PC-3 (cell line): ENCODE measurements at regions not wholly inside any gene's neighbourhood (a gene's known extent, or its start where the extent isn't known, plus 50 kb on each side); places are given as distances from the start of the nearest gene placed in this dataset.

ENCODE experiments used
- ATAC-seq: fragments of 200-7000 bp; cut with Tn5 transposase; 2 replicates; pipeline ENCODE4 v1.9.1; 2020; ENCODE audit warnings: mild to moderate bottlenecking, moderate library complexity
- BruUV-seq: library from RNA; stranded (reverse); fragments of 400-500 nt; replicated peaks from 2 replicates; lab custom pipeline; 2021; lab: Mats Ljungman, UMichigan
- CTCF ChIA-PET: fragments of 300-600 bp; sonication (Branson Sonifier 250); formaldehyde crosslinking; loops from one replicate; lab custom pipeline; 2022; ENCODE audit warnings: antibody characterized with exemption; lab: Charles Lee
- POLR2A ChIA-PET: fragments of 300-600 bp; sonication (Branson Sonifier 250); formaldehyde crosslinking; loops from one replicate; lab custom pipeline; 2022; ENCODE audit warnings: antibody characterized with exemption; ENCODE audit not compliant: unreplicated experiment; lab: Charles Lee
- DNase-seq: peaks from one replicate; pipeline ENCODE4 v3.0.0-alpha.2; 2015
- H2AFZ ChIP-seq: fragments of 300-600 bp; sonication (generic); 2 replicates; pipeline ENCODE4 v1.6.0; 2016; ENCODE audit warnings: antibody characterized with exemption, low read length
- H3F3A ChIP-seq: fragments of 300-600 bp; sonication (generic); one replicate; pipeline ENCODE4 v1.6.0; 2017; ENCODE audit warnings: antibody characterized with exemption, low read length, control low read depth, mild to moderate bottlenecking; ENCODE audit not compliant: unreplicated experiment
- H3K27ac ChIP-seq: fragments of 300-600 bp; sonication (generic); 2 replicates; pipeline ENCODE4 v1.5.1; 2016; ENCODE audit warnings: mild to moderate bottlenecking, low read length
- H3K27me3 ChIP-seq: fragments of 300-600 bp; sonication (generic); 2 replicates; pipeline ENCODE4 v1.6.1; 2016; ENCODE audit warnings: low read length, mixed read lengths
- H3K36me3 ChIP-seq: fragments of 300-600 bp; sonication (generic); 2 replicates; pipeline ENCODE4 v1.6.1; 2016; ENCODE audit warnings: low read depth, mixed run types, low read length, mixed read lengths
- H3K4me1 ChIP-seq: fragments of 300-600 bp; sonication (generic); 2 replicates; pipeline ENCODE4 v1.5.1; 2016; ENCODE audit warnings: low read length; ENCODE audit not compliant: insufficient read depth
- H3K4me2 ChIP-seq: fragments of 300-600 bp; sonication (generic); 2 replicates; pipeline ENCODE4 v1.6.0; 2016; ENCODE audit warnings: low read length
- H3K4me3 ChIP-seq: fragments of 300-600 bp; sonication (generic); 2 replicates; pipeline ENCODE4 v1.5.1; 2016; ENCODE audit warnings: mild to moderate bottlenecking, low read length, mixed read lengths
- H3K79me2 ChIP-seq: fragments of 300-600 bp; sonication (generic); 2 replicates; pipeline ENCODE4 v1.6.1; 2017; ENCODE audit warnings: low read length, mixed read lengths
- H3K9ac ChIP-seq: fragments of 300-600 bp; sonication (generic); 2 replicates; pipeline ENCODE4 v1.6.0; 2016; ENCODE audit warnings: mild to moderate bottlenecking, low read length
- H3K9me2 ChIP-seq: fragments of 300-600 bp; sonication (generic); replicated peaks from 2 replicates; pipeline ENCODE4 v1.6.1; 2016; ENCODE audit warnings: mixed run types, low read length, mixed read lengths
- H3K9me3 ChIP-seq: fragments of 300-600 bp; sonication (generic); 2 replicates; pipeline ENCODE4 v1.6.1; 2016; ENCODE audit warnings: low read length, mixed read lengths
- H4K20me1 ChIP-seq: fragments of 300-600 bp; sonication (generic); 2 replicates; pipeline ENCODE4 v1.6.1; 2016; ENCODE audit warnings: low read length, mixed read lengths
- EZH2 ChIP-seq: fragments of 300-600 bp; sonication (generic); IDR thresholded peaks from one replicate; pipeline ENCODE4 v1.6.1; 2017; ENCODE audit warnings: antibody characterized with exemption, mild to moderate bottlenecking, low read length; ENCODE audit not compliant: unreplicated experiment
- EZH2phosphoT487 ChIP-seq: fragments of 300-600 bp; sonication (generic); IDR thresholded peaks from 2 replicates; pipeline ENCODE4 v1.6.1; 2018; ENCODE audit warnings: mild to moderate bottlenecking, antibody characterized with exemption, low read length, borderline replicate concordance
- intact Hi-C: fragments of 100-400 bp; cut with micrococcal nuclease; formaldehyde crosslinking; loops from 2 replicates; pipeline ENCODE4 v1.9.0; 2023
- TF ChIP-seq, protein P1 (sequence below): fragments of 300-600 bp; sonication (generic); conservative IDR thresholded peaks from 2 replicates; pipeline ENCODE4 v1.5.1; 2017; ENCODE audit warnings: antibody characterized with exemption, low read depth, mild to moderate bottlenecking, low read length

DNA sequence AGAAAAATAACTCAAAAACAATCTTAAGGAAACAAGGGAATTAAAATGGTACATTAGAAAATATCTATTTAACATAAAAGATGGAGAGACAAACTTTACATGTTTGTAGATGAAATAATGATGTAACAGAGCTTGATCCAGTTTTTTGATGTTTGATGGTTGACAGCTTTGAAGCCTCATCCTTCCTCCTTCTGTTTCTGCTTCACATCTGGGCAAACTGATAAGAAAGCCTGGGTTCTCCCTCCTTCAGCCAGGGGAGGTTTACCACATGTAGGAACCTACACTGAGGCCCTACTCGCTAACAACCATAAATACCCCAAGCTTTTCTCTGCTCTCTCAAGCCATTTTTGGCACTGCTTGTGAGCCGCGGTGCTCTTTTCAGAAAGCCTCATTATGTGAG is 82.8 kb upstream of the ZNF32 start:
- Histone ChIP-seq H3K79me2 (no peaks in the 10 kb centered on the region), H3K27ac (no peak overlapping the region), H4K20me1 (no peaks in the 10 kb centered on the region), H3K4me3 (no peak overlapping the region), H3F3A (no peaks in the 10 kb centered on the region), H2AFZ (no peak overlapping the region), H3K36me3 (no peaks in the 10 kb centered on the region), H3K27me3 (peaks cover 12% of the 10 kb centered on the region), H3K9ac (no peak overlapping the region), H3K4me2 (no peak overlapping the region), H3K9me3 (peaks cover 13% of the 10 kb centered on the region; the same call in 1 of the 2 replicates), H3K9me2 (no peaks in the 10 kb centered on the region), H3K4me1 (no peaks in the 10 kb centered on the region)
- ATAC-seq = no peak
- BruUV-seq = no TSS peak
- intact Hi-C loops = no loop called here
- DNase-seq = no peak
- ChIA-PET CTCF (no interaction called here), POLR2A (no interaction called here)
- TF ChIP-seq, protein P1, sequence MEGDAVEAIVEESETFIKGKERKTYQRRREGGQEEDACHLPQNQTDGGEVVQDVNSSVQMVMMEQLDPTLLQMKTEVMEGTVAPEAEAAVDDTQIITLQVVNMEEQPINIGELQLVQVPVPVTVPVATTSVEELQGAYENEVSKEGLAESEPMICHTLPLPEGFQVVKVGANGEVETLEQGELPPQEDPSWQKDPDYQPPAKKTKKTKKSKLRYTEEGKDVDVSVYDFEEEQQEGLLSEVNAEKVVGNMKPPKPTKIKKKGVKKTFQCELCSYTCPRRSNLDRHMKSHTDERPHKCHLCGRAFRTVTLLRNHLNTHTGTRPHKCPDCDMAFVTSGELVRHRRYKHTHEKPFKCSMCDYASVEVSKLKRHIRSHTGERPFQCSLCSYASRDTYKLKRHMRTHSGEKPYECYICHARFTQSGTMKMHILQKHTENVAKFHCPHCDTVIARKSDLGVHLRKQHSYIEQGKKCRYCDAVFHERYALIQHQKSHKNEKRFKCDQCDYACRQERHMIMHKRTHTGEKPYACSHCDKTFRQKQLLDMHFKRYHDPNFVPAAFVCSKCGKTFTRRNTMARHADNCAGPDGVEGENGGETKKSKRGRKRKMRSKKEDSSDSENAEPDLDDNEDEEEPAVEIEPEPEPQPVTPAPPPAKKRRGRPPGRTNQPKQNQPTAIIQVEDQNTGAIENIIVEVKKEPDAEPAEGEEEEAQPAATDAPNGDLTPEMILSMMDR = no peak
- TF ChIP-seq EZH2phosphoT487 (no peak), EZH2 (no peak)

DNA sequence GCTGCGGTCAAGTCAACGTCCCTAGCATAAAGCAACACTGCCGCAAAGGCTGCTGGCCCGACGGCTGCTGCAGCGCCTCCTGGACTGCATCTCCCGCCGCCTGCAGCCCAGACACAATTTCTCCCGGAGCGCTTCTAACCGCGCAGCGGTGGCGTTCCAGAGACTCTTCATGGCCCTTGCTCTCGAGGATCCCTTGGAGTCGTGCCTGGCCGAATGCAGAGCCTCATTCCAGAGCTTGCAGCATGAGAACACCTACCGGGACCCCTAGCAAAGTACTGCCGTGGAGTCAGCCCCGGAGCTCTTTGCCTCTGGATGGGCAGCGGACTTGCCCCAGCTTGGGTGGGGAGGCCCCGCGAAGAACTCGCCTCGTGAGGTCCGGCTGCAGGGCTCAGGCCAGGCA is 79.7 kb upstream of the ZNF32 start:
- DNase-seq (no peak), ATAC-seq (no peak)
- no TSS peak for BruUV-seq
- Histone ChIP-seq H4K20me1 (no peaks in the 10 kb centered on the region), H3K27me3 (no peaks in the 10 kb centered on the region), H3K4me1 (no peaks in the 10 kb centered on the region), H3K36me3 (no peaks in the 10 kb centered on the region), H3F3A (no peaks in the 10 kb centered on the region), H3K79me2 (no peaks in the 10 kb centered on the region), H3K4me2 (no peak overlapping the region), H3K9me3 (peaks cover 13% of the 10 kb centered on the region; the same call in 1 of the 2 replicates), H3K27ac (no peak overlapping the region), H3K4me3 (no peak overlapping the region), H3K9ac (no peak overlapping the region), H2AFZ (no peak overlapping the region), H3K9me2 (no peaks in the 10 kb centered on the region)
- ChIA-PET POLR2A (no interaction called here), CTCF (no interaction called here)
- no peak for TF ChIP-seq EZH2phosphoT487
- TF ChIP-seq EZH2 = no peak
- TF ChIP-seq, protein P1 = no peak
- intact Hi-C loops = no loop called here

- Histone ChIP-seq H3F3A (no peaks in the 10 kb centered on the region), H3K9ac (no peak overlapping the region), H3K4me1 (no peaks in the 10 kb centered on the region), H3K36me3 (no peaks in the 10 kb centered on the region), H3K9me3 (peaks cover 13% of the 10 kb centered on the region; the same call in 1 of the 2 replicates), H3K9me2 (no peaks in the 10 kb centered on the region), H3K79me2 (no peaks in the 10 kb centered on the region), H4K20me1 (no peaks in the 10 kb centered on the region), H3K27me3 (no peaks in the 10 kb centered on the region), H3K4me2 (no peak overlapping the region), H2AFZ (no peak overlapping the region), H3K27ac (no peak overlapping the region), H3K4me3 (no peak overlapping the region)
- POLR2A ChIA-PET = no interaction called here
- intact Hi-C loops = no loop called here
- CTCF ChIA-PET = no interaction called here
- DNase-seq (no peak), ATAC-seq (no peak)
- BruUV-seq = no TSS peak
- no peak for TF ChIP-seq EZH2phosphoT487
- TF ChIP-seq EZH2 = no peak
- TF ChIP-seq, protein P1 = no peak
These were observed 79.3 kb upstream of the ZNF32 start for GRCh38 chr10:43727935-43728334.
